Fibroblast of the aortic adventitia (primary cell): ENCODE measurements at regions not wholly inside any gene's neighbourhood (a gene's known extent, or its start where the extent isn't known, plus 50 kb on each side); places are given as distances from the start of the nearest gene placed in this dataset. TPM values are rescaled to one million over a fixed set of nuclear protein-coding genes. Genes with fewer than 3 reads are reported as not detected.

Experiments
- DNase-seq: peaks from one replicate; pipeline ENCODE4 v3.0.0-alpha.2; 2010; ENCODE audit warnings: low read depth
- H3K4me3 ChIP-seq: 2 replicates; pipeline ENCODE4 v1.5.1; 2011; ENCODE audit warnings: low read depth, mild to moderate bottlenecking, control low read depth, low read length, moderate library complexity
- CTCF ChIP-seq: IDR thresholded peaks from 2 replicates; pipeline ENCODE4 v1.5.1; 2011; ENCODE audit warnings: mild to moderate bottlenecking, low read length, control low read depth, inconsistent platforms; ENCODE audit not compliant: insufficient read depth
- small RNA-seq: library from RNA; depleted of rRNA; stranded (forward); fragments of <200 nt; gene quantifications from one replicate; pipeline ENCODE3, GENCODE V24; 2012

DNA sequence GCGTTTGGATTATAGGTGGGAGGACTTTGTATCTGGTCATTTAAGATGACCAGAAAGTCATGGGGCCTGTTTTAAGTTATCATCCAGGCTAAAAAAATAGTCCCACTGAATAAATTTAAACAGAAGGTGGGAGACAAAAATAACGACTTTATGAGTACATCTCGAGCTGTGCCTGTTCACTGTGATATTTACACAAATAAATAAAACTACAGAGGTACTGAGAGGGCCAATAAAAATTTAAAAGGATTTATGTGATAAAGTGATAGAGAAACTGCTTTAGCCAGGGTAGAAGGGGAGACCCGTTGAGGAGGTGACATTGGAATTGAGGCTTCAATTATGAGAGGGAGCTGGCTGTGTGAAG is 53.4 kb upstream of the PMEPA1 start:
- no peak for TF ChIP-seq CTCF
- no peak overlapping the region for H3K4me3 ChIP-seq
- no peak for DNase-seq

GRCh38 chr20:57762531-57763234 is 52.9 kb upstream of the PMEPA1 start:
- TF ChIP-seq CTCF, result no peak
- DNase-seq, result no peak
- no peak overlapping the region for H3K4me3 ChIP-seq

GRCh38 chr20:57761413-57761734 is 51.6 kb upstream of the PMEPA1 start:
- no peak for TF ChIP-seq CTCF
- no peak for DNase-seq
- no peak overlapping the region for H3K4me3 ChIP-seq

- TF ChIP-seq CTCF, result no peak
- H3K4me3 ChIP-seq, result no peak overlapping the region
- DNase-seq, result no peak
Measured at GRCh38 chr20:57760698-57761412, 51.0 kb upstream of the PMEPA1 start.

GRCh38 chr20:57759724-57760123 is 49.9 kb upstream of the PMEPA1 start:
- no peak for DNase-seq
- H3K4me3 ChIP-seq, result no peak overlapping the region
- no peak for TF ChIP-seq CTCF

Small RNA genes lying in the stretch of these regions (small RNA-seq; reads per million reads assigned to genes)
- gene MIR4532, result not detected
